ENCODE measurements at regions not wholly inside any gene's neighbourhood (a gene's known extent, or its start where the extent isn't known, plus 50 kb on each side); places are given as distances from the start of the nearest gene placed in this dataset.
"Not testable (repeated sequence)": the region's sequence is repeated elsewhere in the genome, so short reads cannot be mapped to it uniquely, and the experiment has no call there.

DNA sequence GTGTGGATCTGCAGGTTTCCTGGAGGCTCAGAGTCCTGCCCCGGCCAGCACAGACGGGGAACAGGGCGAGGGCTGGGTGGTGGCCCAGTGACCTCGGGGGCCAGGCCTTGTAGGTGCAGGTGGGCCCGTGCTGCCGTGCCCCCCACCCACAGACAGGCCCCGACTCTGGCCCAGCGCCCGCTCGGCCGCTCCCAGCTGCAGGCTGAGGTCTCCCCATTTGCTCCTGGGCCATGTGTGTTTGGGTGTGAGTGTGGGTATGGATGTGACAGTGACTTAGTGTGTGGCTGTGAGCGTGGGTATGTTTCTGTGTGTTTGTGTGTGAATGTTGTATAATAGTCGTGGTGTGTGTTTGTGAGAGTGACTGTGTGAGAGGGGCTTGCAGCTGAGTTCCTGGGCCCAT lies 173.8 kb downstream of the TMEM121 start:
- H3K4me3 ChIP-seq (ENCODE audit: low read length), result not testable (repeated sequence)

DNA sequence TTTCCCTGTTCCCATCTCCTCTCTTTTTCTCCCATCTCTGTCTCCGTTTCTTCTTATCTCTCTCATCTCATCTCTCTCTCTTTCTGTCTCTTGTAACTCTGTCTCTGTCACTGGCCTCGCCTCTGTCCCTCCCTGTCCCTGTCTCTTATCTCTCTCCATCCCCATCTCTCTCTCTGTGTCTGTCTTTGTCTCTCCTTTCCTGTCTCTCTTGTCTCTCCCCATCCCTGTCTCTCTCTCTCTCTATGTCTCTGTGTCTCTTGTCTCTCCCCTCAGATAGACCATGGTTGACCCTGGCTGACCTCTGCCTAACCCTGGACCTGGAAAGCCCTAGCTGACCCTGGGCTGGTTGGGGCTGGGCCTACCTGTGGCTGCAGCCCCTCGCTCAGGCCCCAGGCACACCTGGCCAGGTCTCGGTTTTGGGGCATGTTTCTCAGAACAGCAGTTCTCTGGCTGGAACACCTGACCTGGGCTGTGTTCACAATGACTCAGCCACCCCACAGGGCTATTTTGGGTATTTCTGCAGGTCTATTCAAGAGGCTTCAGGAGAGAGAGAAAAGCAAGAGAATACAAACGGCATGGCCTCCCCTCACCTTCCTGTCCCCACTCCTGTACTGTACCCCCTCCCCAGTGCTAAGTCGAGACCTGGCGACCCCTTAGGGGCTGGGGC lies 174.4 kb downstream of the TMEM121 start:
- no peak overlapping the region for H3K4me3 ChIP-seq (ENCODE audit: low read length)
- DNase-seq (ENCODE audit: low read depth, low spot score), result no peak

More for the DNA sequence above, 173.8 kb downstream of the TMEM121 start:
- DNase-seq (ENCODE audit: low read depth, low spot score), result not testable (repeated sequence)

DNA sequence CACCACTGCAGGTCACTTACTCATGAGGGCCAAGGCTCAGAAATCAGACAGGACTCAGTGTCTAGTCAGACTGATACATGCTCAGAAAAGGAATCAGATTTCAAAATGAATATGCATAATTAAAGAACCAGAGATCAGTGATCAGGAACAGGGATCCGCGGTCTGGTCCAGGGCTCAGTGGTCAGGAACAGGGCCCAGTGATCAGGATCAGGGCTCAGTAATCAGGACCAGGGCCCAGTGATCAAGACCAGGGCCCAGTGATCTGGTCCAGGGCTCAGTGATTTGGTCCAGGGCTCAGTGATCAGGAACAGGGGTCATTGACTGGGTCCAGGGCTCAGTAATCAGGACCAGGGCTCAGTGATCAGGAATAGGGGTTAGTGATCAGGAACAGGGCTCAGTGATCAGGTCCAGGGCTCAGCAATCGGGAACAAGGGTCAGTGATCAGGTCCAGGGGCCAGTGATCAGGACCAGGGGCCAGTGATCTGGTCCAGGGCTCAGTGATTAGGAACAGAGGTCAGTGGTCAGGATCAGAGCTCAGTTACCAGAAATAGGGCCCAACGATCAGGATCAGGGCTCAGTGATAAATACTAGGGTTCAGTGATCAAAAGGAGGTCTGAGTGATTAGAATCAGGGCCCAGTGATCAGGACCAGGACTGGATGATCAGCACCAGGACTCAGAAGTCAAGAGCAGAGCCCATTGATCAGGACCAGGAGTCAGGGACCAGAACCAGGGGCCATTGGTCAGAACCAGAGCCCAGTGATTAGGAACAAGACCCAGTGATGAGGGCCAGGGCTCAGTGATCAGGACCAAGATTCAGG lies 175.3 kb downstream of the TMEM121 start:
- no peak overlapping the region for H3K4me3 ChIP-seq (ENCODE audit: low read length)

DNA sequence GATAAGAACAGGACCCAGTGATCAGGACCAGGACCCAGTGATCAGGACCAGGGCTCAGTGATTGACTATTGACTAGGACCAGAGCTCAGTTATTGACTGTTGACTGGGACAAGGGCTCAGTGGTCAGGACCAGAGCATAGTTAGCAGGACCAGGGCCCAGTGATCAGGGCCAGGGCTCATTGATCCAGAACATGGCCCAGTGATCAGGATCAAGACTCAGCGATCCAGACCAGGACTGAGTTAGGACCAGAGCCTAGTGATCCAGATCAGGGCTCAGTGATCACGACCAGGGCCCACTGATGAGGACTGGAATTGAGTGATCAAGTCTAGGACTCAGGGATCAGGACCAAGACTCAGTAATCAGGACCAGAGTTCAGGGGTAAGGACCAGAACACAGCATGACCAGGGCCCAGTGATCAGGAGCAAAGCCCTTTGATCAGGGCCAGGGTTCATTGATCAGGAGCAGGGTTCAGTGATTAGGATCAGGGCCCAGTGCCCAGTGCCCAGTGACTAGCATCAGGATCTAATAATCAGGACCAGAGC lies 176.0 kb downstream of the TMEM121 start:
- no peak overlapping the region for H3K4me3 ChIP-seq (ENCODE audit: low read length)
- DNase-seq (ENCODE audit: low read depth, low spot score), result no peak

More for the DNA sequence above, 175.3 kb downstream of the TMEM121 start:
- DNase-seq (ENCODE audit: low read depth, low spot score), result no peak

DNA sequence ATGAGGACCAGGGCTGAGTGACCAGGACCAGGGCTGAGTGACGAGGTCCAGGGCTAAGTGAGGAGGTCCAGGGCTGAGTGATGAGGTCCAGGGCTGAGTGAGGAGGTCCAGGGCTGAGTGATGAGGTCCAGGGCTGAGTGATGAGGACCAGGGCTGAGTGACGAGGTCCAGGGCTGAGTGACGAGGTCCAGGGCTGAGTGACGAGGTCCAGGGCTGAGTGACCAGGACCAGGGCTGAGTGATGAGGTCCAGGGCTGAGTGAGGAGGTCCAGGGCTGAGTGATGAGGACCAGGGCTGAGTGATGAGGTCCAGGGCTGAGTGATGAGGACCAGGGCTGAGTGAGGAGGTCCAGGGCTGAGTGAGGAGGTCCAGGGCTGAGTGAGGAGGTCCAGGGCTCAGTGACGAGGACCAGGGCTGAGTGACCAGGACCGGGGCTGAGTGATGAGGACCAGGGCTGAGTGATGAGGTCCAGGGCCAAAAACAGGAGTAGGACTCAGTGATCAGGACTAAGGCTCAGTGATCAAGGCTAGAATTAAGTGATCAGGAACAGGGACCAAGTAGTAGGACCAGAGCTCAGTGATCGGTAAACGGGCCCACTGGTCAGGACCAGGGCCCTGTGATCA lies 176.8 kb downstream of the TMEM121 start:
- H3K4me3 ChIP-seq (ENCODE audit: low read length); DNase-seq (ENCODE audit: low read depth, low spot score): not testable (repeated sequence)

DNA sequence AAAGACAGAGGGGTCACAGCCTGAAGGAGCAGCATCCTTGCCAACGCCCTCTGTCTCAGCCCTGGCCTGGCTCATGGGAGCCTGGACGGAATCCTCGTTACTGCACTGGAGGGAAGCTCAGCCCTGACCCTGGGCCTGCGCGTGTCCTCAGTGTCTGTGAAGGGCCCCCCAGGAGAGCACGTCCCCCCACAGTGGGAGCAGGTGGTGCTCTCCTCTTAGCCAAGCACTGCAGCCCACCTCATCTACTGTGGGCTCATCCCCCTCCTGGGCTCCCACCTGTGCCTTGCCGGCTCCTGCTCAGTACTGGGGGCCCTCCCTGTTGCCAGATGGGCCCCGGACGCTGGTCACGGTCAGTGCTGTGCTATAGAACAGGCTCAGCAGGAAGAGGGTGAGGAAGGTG lies 177.7 kb downstream of the TMEM121 start:
- not testable (repeated sequence) for H3K4me3 ChIP-seq (ENCODE audit: low read length); DNase-seq (ENCODE audit: low read depth, low spot score)

DNA sequence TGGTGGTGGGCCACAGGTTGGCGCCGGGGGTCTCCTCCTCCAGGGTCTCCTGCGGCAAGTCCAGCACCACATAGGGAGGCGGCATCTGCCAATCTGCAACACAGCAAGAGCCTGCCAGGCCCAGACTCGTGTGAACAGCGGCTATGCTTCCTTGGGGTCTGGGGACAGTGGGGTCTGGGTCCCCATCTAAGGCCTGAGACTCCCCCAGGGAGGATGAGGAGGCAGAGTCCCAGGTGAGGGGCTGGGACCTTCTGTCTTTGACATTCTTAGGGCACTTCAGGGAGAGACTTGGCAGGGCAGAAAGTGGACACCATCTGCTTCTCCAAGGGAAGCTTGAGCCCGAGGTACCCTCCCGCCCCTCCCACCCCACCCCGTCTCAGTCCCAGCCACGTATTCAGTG lies 178.1 kb downstream of the TMEM121 start:
- DNase-seq (ENCODE audit: low read depth, low spot score); H3K4me3 ChIP-seq (ENCODE audit: low read length): not testable (repeated sequence)

DNA sequence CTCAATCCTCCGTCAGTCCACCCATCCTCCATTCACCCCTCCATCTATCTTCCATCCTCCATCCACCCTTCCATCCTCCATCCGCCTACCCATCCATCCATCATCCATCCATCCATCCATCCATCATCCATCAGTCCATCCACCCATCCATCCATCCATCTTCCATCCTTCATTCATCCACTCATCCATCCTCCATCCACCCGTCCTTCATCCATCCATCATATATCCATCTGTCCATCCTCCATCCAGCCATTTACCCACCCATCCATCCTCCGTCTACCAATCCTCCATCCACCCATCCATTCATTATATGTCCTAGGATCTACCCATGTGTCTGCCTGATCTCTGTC lies 179.1 kb downstream of the TMEM121 start:
- not testable (repeated sequence) for H3K4me3 ChIP-seq (ENCODE audit: low read length); DNase-seq (ENCODE audit: low read depth, low spot score)

DNA sequence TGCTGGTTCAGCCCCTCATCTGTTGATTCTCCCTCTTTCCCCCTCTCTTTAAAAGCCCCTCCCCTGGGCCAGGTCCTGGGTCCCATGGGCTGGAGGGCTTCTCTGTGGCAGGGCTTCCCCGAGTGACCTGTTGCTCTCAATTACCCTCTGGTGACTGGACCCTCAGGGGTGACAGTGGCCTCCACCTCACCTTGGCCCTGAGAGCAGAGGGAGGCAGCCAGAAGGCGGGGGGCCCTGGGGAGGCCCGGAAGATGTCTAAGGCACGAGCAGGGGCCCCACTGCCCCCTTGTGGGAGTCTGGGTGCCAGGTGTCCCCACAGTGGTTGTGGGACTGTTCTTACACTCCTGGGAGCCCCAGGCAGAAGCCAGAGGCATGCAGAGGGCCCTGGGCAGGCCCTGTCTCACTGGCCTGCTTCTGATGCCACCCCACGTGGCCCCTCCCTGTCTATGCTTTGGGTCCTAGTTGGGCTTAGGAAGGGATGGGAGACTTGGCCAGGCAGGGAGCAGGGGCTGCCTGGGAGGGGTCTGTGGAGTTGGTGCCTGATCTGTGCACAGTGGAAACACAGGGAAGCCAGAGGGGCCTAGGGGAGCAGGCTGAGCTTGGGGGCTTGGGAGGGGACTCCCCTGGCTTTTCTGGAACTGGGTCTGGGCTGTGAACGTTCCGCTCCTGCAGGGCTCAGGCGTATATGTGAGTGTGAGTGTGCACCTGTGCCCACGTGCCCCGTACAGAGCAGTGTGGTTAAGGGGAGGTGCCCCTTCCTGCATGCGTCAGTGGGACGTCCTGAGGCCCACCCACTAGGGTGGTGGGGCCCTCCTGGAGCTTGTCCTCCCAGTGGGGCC lies 179.7 kb downstream of the TMEM121 start:
- not testable (repeated sequence) for H3K4me3 ChIP-seq (ENCODE audit: low read length); DNase-seq (ENCODE audit: low read depth, low spot score)

DNA sequence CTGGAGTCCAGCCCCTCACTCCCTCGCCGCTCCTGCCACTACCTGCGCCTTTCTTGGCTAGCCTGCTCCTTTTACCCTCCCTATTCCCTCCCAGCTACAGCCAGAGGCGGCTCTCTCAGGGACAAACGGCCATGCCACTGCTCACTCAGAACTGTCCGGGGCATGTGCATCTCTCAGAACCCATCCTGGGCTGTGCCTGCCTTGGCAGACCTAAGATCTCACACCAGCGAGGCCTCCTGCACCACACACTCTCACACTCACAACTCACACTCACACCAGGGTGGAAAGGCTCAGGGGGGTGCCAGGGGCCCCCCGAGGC lies 180.3 kb downstream of the TMEM121 start:
- not testable (repeated sequence) for H3K4me3 ChIP-seq (ENCODE audit: low read length); DNase-seq (ENCODE audit: low read depth, low spot score)

DNA sequence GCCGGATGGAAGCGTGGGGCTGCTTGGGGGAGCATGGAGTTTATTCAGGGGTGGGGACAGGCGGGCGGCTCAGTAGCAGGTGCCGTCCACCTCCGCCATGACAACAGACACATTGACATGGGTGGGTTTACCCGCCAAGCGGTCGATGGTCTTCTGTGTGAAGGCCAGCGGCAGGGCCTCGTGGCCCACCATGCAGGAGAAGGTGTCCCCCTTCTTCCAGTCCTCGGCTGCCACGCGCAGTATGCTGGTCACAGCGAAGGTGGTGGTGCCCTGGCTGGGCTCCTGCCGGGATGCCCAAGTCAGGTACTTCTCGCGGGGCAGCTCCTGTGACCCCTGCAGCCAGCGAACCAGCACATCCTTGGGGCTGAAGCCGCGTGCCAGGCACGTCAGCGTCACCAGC lies 180.7 kb downstream of the TMEM121 start:
- not testable (repeated sequence) for H3K4me3 ChIP-seq (ENCODE audit: low read length); DNase-seq (ENCODE audit: low read depth, low spot score)

DNA sequence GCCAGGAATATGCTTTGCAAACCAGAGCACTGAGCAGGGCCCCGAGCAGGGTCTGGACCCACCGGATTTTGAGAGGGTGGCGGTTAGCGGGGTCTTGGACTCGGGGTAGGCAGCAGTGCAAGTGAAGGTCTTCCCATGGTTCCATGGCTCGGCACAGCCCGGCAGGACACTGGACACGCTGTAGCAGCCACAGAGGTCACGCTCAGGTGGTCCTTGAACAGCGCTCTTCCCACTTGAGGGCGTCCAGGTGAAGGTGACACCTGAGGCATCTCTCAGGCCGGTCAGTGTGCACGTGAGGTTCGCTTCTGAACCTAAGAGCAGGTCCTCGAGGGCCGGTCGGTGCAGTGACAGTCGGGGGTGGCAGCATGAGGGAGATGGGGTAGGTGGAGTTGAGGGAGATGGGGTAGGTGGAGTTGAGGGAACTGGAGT lies 181.4 kb downstream of the TMEM121 start:
- DNase-seq (ENCODE audit: low read depth, low spot score); H3K4me3 ChIP-seq (ENCODE audit: low read length): not testable (repeated sequence)

DNA sequence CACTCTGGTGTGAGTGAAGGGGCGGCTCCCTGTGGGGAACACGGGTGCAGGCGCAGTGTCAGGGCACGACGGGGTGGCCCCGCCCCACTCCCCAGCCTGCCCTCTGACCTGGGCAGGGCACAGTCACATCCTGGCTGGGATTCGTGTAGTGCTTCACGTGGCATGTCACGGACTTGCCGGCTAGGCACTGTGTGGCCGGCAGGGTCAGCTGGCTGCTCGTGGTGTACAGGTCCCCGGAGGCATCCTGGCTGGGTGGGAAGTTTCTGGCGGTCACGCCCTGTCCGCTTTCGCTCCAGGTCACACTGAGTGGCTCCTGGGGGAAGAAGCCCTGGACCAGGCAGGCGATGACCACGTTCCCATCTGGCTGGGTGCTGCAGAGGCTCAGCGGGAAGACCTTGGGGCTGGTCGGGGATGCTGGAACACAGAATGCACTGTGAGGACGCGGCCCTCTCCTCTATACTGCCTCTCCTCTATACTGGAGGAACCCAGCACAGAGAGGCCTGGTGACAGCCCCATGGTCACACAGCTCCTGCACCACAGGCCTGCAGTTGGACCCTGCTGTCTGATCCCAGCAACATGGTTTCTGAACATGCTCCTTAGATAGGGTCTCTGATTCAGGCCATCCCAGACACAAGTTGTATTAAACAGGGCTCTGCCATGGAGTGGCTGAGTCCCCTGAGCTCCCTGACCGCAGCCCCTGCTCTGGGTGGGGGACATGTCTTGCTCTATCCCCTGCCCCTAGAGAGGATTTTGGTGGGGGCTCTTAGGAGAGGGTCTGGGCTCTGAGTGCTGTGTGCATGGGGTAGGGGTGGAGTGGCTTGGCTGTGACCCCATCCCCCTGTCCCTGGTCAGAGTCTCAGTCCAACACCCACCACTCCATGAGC lies 182.1 kb downstream of the TMEM121 start:
- H3K4me3 ChIP-seq (ENCODE audit: low read length); DNase-seq (ENCODE audit: low read depth, low spot score): not testable (repeated sequence)

DNA sequence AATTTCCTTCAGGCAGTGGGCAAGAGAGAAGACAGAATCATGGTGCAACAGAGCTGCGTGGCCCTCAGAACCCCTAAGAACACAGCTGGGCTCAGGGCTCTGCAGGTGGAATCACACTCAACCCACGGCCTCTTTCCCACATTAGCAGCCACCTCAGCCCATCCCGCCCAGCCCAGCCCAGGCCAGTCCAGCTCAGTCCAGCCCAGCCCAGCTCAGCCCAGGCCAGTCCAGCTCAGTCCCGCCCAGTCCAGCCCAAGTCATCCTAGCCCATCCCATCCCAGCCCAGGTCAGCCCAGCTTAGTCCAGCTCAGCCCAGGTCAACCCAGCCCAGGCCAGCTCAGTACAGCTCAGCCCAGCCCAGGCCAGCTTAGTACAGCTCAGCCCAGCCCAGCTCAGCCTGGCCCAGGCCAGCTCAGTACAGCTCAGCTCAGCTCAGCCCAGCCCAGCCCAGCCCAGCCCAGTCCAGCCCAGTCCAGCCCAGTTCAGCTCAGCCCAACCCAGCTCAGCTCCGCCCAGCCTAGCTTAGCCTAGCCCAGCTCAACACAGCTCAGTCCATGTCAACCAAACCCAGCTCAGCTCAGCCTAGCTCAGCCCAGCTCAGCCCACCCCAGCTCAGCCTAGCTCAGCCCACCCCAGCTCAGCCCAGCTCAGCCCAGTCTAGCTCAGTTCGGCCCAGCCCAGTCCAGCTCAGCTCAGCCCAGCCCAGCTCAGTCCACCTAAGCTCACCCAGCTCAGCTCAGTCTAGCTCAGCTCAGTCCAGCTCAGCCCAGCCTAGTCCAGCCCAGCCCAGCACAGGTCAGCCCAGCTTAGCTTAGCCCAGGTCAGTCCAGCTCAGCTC lies 183.1 kb downstream of the TMEM121 start:
- no peak overlapping the region for H3K4me3 ChIP-seq (ENCODE audit: low read length)
- DNase-seq (ENCODE audit: low read depth, low spot score), result no peak

DNA sequence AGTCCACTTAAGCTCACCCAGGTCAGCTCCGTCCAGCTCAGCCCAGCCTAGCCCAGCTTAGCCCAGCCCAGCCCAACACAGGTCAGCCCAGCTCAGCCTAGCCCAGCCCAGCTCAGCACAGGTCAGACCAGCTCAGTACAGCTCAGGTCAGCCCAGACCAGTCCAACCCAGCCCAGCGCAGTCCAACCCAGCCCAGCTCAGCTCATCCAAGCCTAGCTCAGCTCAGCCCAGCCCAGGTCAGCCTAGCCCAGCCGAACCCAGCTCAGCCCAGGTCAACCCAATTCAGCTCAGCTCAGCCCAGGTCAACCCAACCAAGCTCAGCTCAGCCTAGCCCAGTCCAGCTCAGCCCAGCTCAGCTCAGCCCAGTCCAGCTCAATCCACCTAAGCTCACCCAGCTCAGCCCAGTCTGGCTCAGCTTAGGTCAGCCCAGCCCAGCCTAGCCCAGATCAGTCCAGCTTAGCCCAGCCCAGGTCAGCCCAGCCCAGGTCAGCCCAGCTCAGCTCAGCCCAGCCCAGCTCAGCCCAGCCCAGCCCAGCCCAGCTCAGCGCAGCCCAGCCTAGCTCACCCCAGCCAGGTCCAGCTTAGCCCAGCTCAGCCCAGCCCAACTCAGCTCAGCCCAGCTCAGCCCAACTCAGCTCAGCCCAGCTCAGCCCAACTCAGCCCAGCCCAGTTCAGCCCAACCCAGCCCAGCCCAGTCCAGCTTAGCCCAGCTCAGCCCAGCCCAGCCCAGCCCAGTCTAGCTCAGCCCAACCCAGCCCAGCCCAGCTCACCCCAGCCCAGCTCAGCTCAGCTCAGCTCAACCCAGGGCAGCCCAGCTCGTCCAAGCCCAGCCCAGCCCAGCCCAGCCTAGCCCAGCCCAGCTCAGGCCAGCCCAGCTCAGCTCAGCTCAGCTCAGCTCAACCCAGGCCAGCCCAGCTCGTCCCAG lies 184.0 kb downstream of the TMEM121 start:
- no peak overlapping the region for H3K4me3 ChIP-seq (ENCODE audit: low read length)
- DNase-seq (ENCODE audit: low read depth, low spot score), result no peak

DNA sequence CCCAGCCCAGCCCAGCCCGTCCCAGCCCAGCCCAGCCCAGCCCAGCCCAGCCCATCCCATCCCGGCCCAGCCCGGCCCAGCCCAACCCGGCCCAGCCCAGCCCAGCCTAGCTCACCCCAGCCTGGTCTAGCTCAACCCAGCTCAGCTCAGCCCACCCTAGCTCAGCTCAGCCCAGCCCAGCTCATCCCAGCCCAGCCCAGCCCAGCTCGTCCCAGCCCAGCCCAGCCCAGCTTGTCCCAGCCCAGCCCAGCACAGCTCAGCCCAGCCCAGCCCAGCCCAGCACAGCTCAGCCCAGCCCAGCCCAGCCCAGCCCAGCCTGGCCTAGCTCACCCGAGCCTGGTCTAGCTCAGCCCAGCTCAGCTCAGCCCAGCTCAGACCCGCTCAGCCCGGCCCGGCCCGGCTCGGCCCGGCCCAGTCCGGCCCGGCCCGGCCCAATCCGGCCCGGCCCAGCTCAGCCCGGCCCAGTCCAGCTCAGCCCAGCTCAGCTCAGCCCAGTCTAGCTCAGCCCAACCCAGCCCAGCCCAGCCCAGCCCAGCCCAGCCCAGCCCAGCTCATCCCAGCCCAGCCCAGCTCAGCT lies 184.7 kb downstream of the TMEM121 start:
- DNase-seq (ENCODE audit: low read depth, low spot score), result no peak
- no peak overlapping the region for H3K4me3 ChIP-seq (ENCODE audit: low read length)

Measured in Jurkat, Clone E6-1 (cell line).